SK-MEL-5 (cell line): ENCODE measurements at regions not wholly inside any gene's neighbourhood (a gene's known extent, or its start where the extent isn't known, plus 50 kb on each side); places are given as distances from the start of the nearest gene placed in this dataset.

Experiments used
- DNase-seq: peaks from one replicate; pipeline ENCODE4 v3.0.0-alpha.2; 2016; ENCODE audit warnings: low read depth, low spot score
- in situ Hi-C: cut with HindIII; loops from 2 replicates; pipeline ENCODE4 v1.10.0; 2016; ENCODE audit warnings: low sequenced_read_pairs, high pct_unique_total_duplicates, low pct_unique_long_range_greater_than_20kb

DNA sequence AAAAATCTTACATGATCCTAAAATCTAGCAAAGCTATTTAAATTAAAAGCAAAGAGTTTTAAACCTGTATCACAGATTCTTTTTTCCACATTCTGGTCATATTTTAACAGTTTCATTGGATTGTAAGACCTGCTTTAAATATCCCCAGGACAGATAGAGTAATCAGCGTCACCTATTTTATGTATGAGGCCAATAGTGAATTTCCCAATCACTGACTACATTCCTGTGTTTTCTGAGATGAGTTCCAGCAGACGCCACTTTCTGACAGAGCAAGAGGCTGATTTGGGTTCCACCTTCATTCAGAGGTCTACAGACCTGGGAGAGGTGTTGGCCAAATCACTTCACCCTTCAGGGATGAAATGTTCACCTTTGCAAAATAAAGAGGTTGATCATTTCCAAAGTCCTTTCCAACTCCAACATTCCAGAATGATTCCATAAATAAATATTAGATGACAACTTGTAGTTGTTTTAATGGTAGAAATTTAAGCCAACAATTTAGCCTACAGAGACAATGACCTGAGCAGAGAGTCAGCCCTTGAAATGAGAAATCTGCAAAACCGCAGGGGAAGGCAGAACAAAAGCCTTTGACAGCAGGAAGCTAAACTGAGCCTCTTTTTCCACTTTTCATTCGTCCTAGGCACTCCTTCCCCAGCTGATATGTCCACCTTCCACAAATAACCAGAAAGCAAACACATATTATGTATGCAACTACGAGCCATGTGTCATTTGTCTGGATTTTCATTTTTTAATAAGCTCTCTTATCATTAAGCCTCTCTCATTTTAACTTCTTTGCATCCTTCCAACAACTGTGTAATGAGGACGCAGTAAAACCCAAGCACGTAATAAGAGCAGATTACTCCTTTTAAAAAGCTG lies 105.2 kb downstream of the TFAP2A start:
- no peak for DNase-seq
- in situ Hi-C loops, result no loop called here

GRCh38 chr6:10307476-10307875 lies 107.4 kb downstream of the TFAP2A start:
- in situ Hi-C loops, result no loop called here
- no peak for DNase-seq

DNA sequence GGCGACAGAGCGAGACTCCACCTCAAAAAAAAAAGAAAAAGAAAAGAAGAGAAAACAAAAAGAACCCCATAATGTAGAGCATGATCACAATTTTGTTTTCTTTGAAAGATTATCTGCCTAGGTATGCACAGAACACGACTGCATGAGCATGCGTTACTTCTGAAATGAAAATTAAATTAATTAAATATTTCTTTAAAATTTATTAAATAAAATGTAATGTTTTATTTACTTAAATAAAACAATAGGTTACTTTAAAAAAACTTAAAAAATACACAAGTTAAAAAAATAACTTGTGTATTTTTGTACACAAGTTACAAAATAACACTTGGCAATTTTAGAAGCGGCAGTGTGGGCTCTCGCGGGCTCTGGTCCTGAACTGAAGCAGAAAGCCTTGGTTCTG lies 107.8 kb downstream of the TFAP2A start:
- in situ Hi-C loops, result no loop called here

DNA sequence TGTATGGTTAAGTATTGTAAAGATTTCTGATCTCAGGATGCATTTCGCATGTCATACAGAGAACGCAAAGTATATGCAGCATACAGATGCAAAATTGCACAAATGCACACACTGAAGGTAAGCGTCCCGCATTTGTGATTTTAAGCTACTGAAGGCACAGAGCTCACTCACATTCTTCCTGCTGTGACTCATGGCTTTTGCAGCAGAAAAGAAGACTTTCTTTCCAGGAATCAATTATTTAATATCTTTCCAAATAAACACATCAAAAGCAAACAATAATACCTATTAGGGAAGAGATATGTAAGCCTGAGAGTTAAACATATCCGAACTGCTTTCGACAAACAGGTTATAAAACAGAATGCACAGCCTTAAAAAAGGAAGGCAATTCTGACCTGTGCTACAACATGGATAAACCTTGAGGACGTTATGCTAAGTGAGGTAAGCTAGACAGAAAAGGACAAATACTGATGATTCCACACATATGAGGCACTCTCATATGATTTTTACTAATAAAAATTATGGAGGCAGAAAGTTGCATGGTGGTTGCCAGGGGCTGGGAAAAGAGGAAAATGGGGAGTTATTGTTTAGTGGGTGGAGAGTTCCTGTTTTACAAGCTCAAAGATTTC lies 109.0 kb downstream of the TFAP2A start:
- in situ Hi-C loops, result no loop called here

More for the DNA sequence above, 107.8 kb downstream of the TFAP2A start:
- DNase-seq, result no peak

DNA sequence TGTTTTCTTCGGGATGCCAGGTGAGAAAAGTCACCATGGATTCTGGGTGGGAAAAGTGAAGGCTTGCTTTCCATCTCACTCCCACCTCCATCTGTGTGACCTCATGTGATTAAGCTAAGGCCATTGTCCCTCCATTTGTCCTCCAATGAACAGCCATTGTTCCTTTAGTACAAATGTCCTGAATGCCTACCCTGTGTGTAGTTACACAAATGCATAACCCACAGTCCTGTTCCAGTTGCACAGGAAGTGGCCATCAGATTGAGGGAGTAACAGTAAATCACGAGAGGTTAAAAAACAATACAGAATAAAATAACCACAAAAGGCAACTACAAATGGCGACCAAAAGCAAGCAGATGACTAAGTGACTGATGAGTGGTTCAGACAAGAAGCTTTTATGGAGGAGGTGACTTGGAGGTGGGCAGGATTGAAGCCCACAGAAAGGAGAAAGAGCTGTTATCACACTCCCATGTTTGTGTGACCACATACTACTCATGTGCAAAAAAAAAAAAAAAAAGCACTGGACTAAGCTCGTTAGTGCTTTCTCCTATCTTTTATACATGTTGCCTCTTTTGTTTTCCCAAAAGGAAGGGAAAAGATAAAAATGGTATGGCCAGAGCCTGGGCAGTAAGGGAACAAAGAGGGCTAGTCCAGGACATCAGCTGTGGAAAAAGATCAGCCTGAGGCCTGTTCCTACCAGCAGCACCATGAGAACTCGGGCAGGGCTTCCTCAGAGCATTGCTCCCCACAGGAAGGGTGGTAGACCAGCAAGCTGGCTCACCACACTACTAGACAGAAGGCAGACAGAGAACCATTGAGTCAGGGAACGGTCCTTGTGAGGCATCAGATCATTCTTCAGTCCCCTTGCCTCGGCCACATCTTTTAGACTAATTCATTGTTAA lies 111.0 kb downstream of the TFAP2A start:
- in situ Hi-C loops, result no loop called here
- DNase-seq, result peak; percentile 20

More for the DNA sequence above, 109.0 kb downstream of the TFAP2A start:
- no peak for DNase-seq

GRCh38 chr6:10302566-10303235 lies 112.2 kb downstream of the TFAP2A start:
- in situ Hi-C loops, result no loop called here
- DNase-seq, result no peak

GRCh38 chr6:10300071-10300470 lies 114.8 kb downstream of the TFAP2A start:
- DNase-seq, result no peak
- in situ Hi-C loops, result no loop called here

- in situ Hi-C loops, result no loop called here
- no peak for DNase-seq
Measured at GRCh38 chr6:10297832-10298231, 117.0 kb downstream of the TFAP2A start.

GRCh38 chr6:10278746-10279145 lies 136.1 kb downstream of the TFAP2A start:
- in situ Hi-C loops, result no loop called here
- DNase-seq, result no peak

DNA sequence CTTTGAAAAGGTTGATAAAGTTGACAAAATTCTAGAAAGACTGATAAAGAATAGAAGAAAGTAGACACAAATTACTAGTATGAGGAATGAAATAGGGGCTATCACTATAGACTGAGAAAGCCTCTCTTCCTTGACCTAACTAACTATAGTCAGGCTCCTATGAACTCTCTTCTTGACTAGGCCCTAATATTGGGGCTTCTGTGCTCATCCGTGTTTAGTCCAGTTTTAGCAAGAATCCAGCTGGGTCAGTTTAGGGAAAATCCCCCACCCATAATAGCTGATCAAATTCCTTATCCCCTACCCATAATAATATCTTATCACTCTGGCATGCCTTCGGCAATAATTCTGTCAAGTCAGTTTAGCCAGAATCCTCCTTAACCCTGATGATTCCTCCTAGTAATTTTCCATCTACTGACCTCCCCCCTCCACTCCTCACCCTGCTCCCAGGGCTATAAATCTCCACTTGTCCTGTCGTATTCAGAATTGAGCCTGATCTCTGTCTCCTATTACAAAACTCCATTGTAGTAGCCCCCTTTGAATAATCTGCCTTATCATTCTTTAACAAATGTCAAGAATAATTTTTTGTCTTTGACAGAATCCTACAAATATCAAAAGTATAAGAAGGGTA lies 138.1 kb downstream of the TFAP2A start:
- DNase-seq, result no peak
- in situ Hi-C loops, result no loop called here

DNA sequence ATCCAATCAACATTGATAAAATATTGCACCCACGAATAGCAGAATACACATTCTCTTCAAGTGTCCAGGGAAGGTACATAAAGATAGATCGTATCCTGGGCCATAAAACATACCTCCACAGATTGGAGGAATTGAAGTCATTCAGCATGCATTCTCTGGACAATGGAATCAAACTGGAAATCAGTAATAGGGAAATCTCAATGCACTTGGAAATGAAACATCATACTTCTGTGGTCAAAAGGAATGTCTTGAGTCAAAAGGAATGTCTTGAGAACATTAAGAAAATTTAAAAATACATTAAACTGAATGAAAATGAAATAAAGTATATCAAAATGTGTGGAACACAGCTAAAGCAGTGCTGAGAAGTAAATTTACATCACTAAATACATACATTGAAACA lies 138.8 kb downstream of the TFAP2A start:
- no peak for DNase-seq
- in situ Hi-C loops, result no loop called here

GRCh38 chr6:10272591-10272990 lies 142.3 kb downstream of the TFAP2A start:
- DNase-seq, result no peak
- in situ Hi-C loops, result no loop called here

DNA sequence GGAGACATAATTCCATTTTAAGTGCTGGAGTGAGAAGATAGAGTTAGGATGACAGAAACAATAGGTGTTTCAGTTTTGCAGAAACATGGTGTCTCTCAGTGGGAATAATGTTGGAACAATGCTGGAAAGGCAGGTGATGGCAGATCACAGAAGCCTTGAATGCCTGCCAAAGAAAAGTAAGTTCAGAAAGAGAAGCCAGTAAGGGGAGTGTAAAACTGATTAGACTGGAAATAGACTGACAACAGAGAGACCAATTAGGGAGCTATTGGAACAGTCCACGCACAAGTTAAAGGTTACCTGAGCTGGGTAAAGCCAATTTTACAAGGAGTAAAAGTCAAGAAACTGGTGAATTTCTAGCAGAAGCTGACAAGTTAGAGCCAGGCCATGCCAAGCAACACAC lies 142.9 kb downstream of the TFAP2A start:
- no peak for DNase-seq
- in situ Hi-C loops, result no loop called here

DNA sequence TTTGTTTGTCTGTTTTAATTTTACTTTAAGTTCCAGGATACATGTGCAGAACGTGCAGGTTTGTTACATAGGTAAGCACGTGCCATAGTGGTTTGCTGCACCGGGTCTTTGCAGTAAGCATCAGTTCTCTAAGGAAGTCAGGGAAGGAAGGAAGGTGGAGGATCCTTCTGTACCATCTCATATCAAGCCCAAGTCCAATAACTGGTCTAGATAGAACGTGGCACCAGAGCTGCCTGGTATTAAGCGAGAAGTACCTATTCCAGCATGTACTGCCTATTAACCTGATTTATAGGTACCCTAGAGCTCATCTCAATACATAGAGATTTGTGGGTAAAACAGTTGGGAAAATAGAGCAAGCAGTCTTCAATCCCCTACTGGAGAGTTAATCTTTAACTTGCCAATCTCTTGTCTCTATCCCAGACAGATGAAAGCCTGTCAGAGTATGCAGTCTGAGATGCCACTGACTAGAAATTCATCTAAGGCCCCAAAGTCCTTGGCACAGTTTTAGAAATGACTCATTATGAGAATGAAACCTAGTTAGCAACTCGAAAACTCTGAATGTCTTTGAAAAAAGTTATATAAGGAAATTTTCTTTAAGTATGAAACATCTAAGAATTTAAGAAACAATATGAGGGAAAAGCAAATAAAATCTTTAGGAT lies 144.9 kb downstream of the TFAP2A start:
- in situ Hi-C loops, result no loop called here
- no peak for DNase-seq

GRCh38 chr6:10268611-10269310 lies 146.1 kb downstream of the TFAP2A start:
- no peak for DNase-seq
- in situ Hi-C loops, result no loop called here

GRCh38 chr6:10268111-10268510 lies 146.8 kb downstream of the TFAP2A start:
- in situ Hi-C loops, result no loop called here
- no peak for DNase-seq
